Activated naive CD4-positive, alpha-beta T cell treated with anti-CD3 and anti-CD28 coated beads for 36 hours (primary cell): ENCODE measurements at regions not wholly inside any gene's neighbourhood (a gene's known extent, or its start where the extent isn't known, plus 50 kb on each side); places are given as distances from the start of the nearest gene placed in this dataset.
"Not testable (repeated sequence)": the region's sequence is repeated elsewhere in the genome, so short reads cannot be mapped to it uniquely, and the experiment has no call there.

ENCODE experiments used
- CTCF ChIA-PET: fragments of 350-600 bp; sonication (Branson Sonifier 250); formaldehyde crosslinking; loops from one replicate; lab custom pipeline; 2021; ENCODE audit warnings: antibody characterized with exemption; lab: Charles Lee
- DNase-seq: peaks from one replicate; pipeline ENCODE4 v3.0.0-alpha.2; 2020
- H3K27ac Mint-ChIP-seq: one replicate; pipeline ENCODE4 v1.8.0; 2021; ENCODE audit warnings: mild to moderate bottlenecking, mixed read lengths
- H3K27me3 Mint-ChIP-seq: one replicate; pipeline ENCODE4 v1.8.0; 2021; ENCODE audit warnings: low read depth, mixed read lengths
- H3K36me3 Mint-ChIP-seq: one replicate; pipeline ENCODE4 v1.8.0; 2021; ENCODE audit warnings: low read depth, mixed read lengths
- H3K4me1 Mint-ChIP-seq: one replicate; pipeline ENCODE4 v1.8.0; 2021; ENCODE audit warnings: low read depth, mixed read lengths
- H3K4me3 Mint-ChIP-seq: one replicate; pipeline ENCODE4 v1.8.0; 2021; ENCODE audit warnings: mild to moderate bottlenecking, moderate library complexity, mixed read lengths
- H3K9me3 Mint-ChIP-seq: one replicate; pipeline ENCODE4 v1.8.0; 2021; ENCODE audit warnings: mixed read lengths
- intact Hi-C: fragments of 100-400 bp; cut with micrococcal nuclease; formaldehyde crosslinking; loops from one replicate; pipeline ENCODE4 v1.15.1; 2023

DNA sequence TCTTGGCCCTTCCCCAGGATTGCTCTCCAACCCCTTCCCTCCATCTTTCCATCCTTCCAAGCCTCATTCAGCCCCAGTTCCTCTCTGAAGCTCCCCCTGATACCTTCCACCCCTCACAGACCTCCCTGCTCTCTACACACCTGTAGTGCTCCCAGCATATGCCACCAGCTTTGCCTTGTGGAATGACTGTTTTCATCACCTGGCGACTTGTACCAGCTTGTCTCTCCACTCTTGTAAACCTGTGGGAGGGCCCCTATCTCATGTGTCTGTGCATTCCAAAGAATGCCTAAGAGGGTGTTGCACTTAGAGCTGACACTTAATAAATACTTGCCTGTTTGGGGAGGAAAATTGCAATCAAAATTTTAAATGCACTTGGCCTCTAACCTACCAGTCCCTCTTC, 198.7 kb downstream of the BCL11A start:
- H3K27ac Mint-ChIP-seq: no peak overlapping the region
- CTCF ChIA-PET: interaction anchor here (0.9 kb wide), 1 partner anchor 201 kb away, joined by 3 read pairs; no protein-coding TSS in a partner anchor
- H3K4me1 Mint-ChIP-seq: peaks cover 9% of the 10 kb centered on the region
- H3K9me3 Mint-ChIP-seq: no peaks in the 10 kb centered on the region
- intact Hi-C loops: no loop called here
- H3K27me3 Mint-ChIP-seq: peaks cover 10% of the 10 kb centered on the region
- H3K36me3 Mint-ChIP-seq: no peaks in the 10 kb centered on the region
- DNase-seq: no peak
- H3K4me3 Mint-ChIP-seq: no peak overlapping the region

DNA sequence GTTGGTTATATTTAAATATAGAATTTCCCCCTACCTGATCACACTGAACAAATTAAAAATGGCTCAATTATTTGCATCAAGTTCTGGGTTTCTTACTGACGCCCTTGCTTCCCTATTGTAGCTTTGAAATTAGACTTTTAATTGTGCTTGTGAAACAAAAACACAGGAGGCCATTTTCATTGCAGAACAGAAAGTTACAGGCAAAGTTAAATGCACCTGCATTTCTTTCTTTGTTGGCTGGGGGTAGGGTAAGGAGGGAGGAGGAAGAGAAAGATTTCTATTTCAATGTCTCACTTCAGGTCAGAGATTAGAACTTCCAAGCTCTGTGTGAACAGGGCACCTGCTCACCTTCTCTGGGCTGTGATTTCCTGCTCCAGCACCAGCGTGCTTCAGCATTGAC, 199.6 kb downstream of the BCL11A start:
- intact Hi-C loops: no loop called here
- CTCF ChIA-PET: no interaction called here
- Mint-ChIP-seq H3K9me3 (no peaks in the 10 kb centered on the region), H3K4me1 (peaks cover 9% of the 10 kb centered on the region), H3K27me3 (peaks cover 7% of the 10 kb centered on the region), H3K4me3 (no peak overlapping the region), H3K36me3 (no peaks in the 10 kb centered on the region), H3K27ac (no peak overlapping the region)
- no peak for DNase-seq

DNA sequence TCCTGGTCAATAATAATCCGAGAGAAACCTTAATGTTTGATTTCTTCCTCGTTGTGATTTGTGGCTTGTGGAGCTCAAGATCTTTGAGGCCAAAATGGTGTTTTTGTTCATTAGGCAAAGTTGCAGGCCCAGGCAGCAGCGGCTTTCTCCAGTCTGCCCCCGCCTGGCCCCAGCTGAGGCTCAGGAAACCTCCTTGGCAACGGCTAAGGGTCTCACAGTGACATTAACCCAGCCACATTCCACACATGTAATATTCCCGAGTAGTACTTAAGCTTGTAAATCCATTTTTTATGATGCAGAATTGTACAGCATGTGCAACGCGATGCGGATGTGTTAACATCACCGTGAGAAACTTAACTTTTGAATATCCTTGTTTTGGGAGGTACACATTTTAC, 200.1 kb downstream of the BCL11A start:
- CTCF ChIA-PET: no interaction called here
- Mint-ChIP-seq H3K4me1 (peaks cover 9% of the 10 kb centered on the region), H3K36me3 (no peaks in the 10 kb centered on the region), H3K27ac (no peak overlapping the region), H3K4me3 (no peak overlapping the region), H3K27me3 (peaks cover 7% of the 10 kb centered on the region), H3K9me3 (no peaks in the 10 kb centered on the region)
- DNase-seq: no peak
- intact Hi-C loops: no loop called here

DNA sequence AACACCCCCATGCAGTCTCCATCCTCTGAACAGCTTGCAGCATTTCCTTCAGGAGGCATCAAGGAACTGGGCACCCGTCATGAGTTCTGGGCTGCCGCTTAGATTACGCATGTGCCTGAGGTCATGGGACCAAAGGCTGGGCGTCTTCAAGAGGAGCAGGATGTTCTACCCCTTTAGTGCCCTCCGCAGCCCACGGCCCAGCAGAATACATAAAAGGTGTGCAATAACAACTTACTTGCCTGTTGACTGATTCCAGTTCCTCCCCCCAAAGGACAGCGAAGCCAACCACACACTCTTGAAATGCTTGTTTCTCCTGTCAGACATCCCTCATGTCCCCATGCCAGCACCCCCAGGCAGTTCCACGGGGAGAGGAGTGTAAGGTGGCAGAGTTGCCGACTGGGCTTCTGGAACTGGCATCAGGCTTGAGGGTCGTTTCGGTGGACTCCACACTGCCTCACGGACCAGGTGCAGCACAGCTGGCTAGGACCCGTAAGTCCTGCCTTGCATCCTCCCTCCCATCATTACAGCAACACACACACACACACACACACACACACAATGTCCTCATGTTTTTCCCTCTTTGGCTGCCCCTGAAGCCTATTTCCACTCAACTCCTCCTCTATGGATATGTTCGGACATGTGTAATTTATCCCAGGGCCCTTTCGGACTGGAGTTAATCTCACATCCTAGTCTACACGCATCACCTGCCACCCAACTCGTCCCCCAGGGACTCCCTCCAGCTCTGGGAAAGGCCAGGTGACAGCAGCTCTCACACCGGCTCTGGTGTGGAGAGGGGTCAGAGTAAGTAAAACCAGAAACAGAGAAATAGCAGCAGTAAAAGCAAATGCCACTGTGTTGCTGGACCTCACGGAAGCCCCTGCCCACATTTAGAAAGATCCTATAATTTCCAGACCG, 200.7 kb downstream of the BCL11A start:
- no peaks in the 10 kb centered on the region for H3K36me3 Mint-ChIP-seq
- CTCF ChIA-PET: no interaction called here
- peaks cover 7% of the 10 kb centered on the region for H3K27me3 Mint-ChIP-seq
- no peak for DNase-seq
- H3K9me3 Mint-ChIP-seq: no peaks in the 10 kb centered on the region
- no peak overlapping the region for H3K4me3 Mint-ChIP-seq
- H3K27ac Mint-ChIP-seq: no peak overlapping the region
- intact Hi-C loops: no loop called here
- peaks cover 9% of the 10 kb centered on the region for H3K4me1 Mint-ChIP-seq

DNA sequence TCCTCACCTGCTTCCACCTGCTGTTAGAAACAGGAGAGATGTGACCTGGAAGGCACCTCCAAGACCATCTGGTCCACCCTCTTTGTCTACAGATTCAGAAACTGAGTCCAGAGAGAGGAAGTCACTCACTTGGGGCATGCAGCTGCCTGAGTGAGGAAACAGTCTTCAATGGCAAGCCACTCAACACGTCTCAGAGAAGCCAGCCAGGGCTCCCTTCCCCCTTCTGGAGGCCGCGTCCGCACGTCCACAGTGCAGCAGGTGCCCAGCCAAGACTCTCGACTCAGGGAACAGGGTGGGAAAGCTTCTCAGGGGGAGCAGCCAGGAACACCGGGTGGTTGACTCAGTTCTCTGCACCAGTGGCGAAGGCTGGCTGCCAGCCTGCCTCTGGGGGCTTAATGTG, 201.7 kb downstream of the BCL11A start:
- H3K9me3 Mint-ChIP-seq: no peaks in the 10 kb centered on the region
- no peaks in the 10 kb centered on the region for H3K36me3 Mint-ChIP-seq
- H3K27ac Mint-ChIP-seq: no peak overlapping the region
- H3K4me1 Mint-ChIP-seq: peaks cover 9% of the 10 kb centered on the region
- no peak for DNase-seq
- H3K4me3 Mint-ChIP-seq: no peak overlapping the region
- CTCF ChIA-PET: no interaction called here
- intact Hi-C loops: no loop called here
- peaks cover 7% of the 10 kb centered on the region for H3K27me3 Mint-ChIP-seq

DNA sequence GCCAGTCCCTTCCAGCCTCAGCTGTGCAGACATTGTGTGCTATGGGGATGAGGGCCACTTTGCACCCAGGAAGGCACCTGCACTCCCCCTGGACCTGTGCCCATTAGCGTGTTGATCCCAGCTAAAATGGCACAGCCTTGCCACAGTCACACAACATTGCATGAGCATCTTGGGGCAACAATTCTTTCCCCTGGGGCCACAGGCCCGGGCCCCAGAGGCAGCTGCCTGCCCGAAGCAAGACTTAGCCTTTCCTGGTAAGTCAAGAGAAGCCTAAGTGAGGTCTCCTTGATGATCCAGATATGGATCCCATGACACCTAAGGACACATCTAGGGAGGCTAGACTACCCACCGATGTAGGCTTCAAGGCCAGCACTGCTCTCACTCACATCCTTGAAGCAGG, 202.1 kb downstream of the BCL11A start:
- Mint-ChIP-seq H3K4me3 (no peak overlapping the region), H3K9me3 (no peaks in the 10 kb centered on the region), H3K4me1 (peaks cover 6% of the 10 kb centered on the region), H3K36me3 (no peaks in the 10 kb centered on the region), H3K27ac (no peak overlapping the region), H3K27me3 (peaks cover 4% of the 10 kb centered on the region)
- intact Hi-C loops: no loop called here
- CTCF ChIA-PET: interaction anchor here (0.6 kb wide), 1 partner anchor 154 kb away, joined by 3 read pairs; no protein-coding TSS in a partner anchor
- DNase-seq: no peak

DNA sequence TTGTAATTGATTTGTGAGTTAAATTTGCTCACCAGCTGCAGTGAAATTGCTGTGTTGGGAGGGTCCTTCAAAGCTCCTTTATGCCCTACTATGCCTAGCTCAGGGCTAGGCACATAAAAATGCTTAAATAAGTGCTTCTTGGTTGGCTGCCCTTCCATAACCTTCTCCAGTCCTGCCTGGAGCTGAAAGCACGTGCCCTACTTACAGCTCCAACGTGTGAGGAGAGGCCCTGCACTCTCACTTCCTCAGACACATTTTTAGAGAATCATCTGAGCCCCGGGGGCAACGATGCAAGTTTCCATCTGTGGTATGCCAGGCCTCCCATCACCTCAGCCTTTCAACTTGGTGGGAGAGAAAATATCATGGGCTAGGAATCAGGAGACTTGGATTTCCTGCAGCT, 202.7 kb downstream of the BCL11A start:
- Mint-ChIP-seq H3K4me1 (peaks cover under 1% of the 10 kb centered on the region), H3K4me3 (no peak overlapping the region), H3K36me3 (no peaks in the 10 kb centered on the region), H3K27me3 (peaks cover 2% of the 10 kb centered on the region), H3K27ac (no peak overlapping the region), H3K9me3 (no peaks in the 10 kb centered on the region)
- intact Hi-C loops: no loop called here
- CTCF ChIA-PET: interaction anchor here (0.6 kb wide), 1 partner anchor 154 kb away, joined by 3 read pairs; no protein-coding TSS in a partner anchor
- no peak for DNase-seq

DNA sequence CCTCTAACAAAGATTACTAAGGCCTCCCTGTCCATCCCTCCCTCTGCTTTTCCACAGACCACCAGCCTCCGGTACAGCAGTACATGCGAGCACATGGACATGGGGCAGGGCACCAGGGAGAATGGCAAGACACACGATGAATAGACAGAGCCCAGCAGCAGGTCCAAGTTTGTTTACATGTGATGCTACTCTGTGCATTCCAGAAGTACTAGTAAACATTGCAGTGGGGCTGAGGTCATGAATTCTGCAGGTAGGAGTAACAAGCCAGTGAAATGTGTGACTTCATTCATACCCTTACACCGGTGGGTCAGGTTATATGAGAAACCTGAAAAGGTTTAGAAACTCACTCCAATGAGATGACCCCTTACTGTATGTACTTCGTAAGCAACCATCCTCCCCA, 205.7 kb downstream of the BCL11A start:
- peaks cover 2% of the 10 kb centered on the region for H3K27me3 Mint-ChIP-seq
- no peak for DNase-seq
- H3K27ac Mint-ChIP-seq: no peak overlapping the region
- no peaks in the 10 kb centered on the region for H3K4me1 Mint-ChIP-seq
- H3K4me3 Mint-ChIP-seq: no peak overlapping the region
- no peaks in the 10 kb centered on the region for H3K36me3 Mint-ChIP-seq
- CTCF ChIA-PET: no interaction called here
- H3K9me3 Mint-ChIP-seq: no peaks in the 10 kb centered on the region
- intact Hi-C loops: no loop called here

DNA sequence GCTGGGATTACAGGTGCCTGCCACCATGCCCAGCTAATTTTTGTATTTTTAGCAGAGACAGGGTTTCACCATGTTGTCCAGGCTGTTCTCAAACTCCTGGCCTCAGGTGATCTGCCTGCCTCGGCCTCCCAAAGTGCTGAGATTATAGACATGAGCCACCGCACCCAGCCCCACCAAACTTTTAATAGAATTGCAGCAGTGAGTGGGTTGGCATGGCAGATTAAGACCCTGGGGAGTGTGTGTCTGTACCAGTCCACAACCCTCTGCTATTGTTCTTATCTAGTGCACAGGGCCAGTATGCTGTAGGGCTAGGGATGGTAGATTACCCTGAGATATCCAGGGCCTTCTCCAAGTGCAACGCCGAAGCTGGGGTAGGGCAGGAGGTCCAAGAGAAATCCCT, 211.0 kb downstream of the BCL11A start:
- H3K27ac Mint-ChIP-seq, H3K36me3 Mint-ChIP-seq, H3K27me3 Mint-ChIP-seq, intact Hi-C loops, H3K4me3 Mint-ChIP-seq, H3K4me1 Mint-ChIP-seq, H3K9me3 Mint-ChIP-seq, DNase-seq: not testable (repeated sequence)
- CTCF ChIA-PET: interaction anchor here (1.2 kb wide), 1 partner anchor 9 kb away, joined by 3 read pairs; no protein-coding TSS in a partner anchor

DNA sequence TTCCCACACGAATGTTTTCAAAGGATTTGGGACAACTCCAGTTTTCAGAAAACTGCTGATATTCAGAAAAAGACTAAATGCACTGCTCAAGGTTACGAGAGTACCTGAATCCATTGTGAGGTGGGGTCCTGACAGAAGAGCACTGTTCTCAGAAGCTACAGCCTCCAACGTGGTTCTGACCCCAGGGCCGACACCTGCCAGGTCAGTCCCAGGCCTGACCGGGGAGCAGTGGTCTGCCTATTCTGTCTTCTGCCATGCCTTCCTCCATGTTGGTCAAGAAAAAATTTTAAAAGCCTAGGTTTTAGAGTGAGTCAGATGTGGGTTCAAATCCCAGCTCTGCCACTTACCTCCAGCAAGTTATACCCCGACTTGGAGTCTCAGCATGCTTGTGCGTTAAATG, 212.3 kb downstream of the BCL11A start:
- CTCF ChIA-PET: interaction anchor here (0.6 kb wide), 1 partner anchor 20 kb away, joined by 3 read pairs; no protein-coding TSS in a partner anchor
- intact Hi-C loops: no loop called here
- Mint-ChIP-seq H3K27ac (no peak overlapping the region), H3K36me3 (no peaks in the 10 kb centered on the region), H3K4me3 (no peak overlapping the region), H3K4me1 (no peaks in the 10 kb centered on the region), H3K9me3 (no peaks in the 10 kb centered on the region), H3K27me3 (peaks cover 2% of the 10 kb centered on the region)
- no peak for DNase-seq

DNA sequence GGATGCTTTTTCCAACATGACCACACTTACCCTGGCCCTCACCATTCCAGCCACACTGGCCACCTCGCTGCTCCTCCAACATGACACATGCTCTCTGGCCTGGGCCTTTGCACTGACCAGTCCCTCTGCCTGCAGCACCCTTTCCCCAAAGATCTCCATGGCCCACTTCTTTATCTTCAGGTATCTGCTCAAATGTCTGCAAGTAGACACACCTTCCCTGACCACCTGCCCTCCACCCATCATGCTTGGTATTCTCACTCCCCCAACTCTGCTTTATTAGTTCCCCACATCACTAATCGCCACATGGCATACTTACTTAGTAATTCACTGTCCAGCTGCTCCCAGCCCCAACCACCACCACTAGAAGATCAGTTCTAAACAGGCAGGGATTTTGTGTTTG, 214.2 kb downstream of the BCL11A start:
- intact Hi-C loops: no loop called here
- H3K4me3 Mint-ChIP-seq: no peak overlapping the region
- no peaks in the 10 kb centered on the region for H3K4me1 Mint-ChIP-seq
- H3K27ac Mint-ChIP-seq: no peak overlapping the region
- no peaks in the 10 kb centered on the region for H3K27me3 Mint-ChIP-seq
- no peaks in the 10 kb centered on the region for H3K9me3 Mint-ChIP-seq
- no peaks in the 10 kb centered on the region for H3K36me3 Mint-ChIP-seq
- no peak for DNase-seq
- CTCF ChIA-PET: no interaction called here

DNA sequence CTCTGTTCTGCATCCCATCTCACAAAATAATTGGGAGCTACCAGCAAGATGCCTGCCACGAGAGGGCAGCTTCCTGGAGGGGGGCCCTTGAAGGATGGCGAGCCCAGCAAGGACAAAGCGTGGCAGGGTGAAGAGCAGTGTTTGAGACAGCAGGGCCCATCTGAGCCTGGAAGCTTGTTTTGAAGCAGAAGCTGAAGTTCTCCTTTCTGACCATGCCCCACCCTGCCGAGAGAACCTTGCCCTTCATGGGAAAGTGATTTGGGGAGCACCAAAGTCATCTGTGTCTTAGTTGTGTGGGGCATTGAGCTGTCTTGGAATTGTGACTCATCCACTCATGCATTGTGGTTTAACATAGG, 216.3 kb downstream of the BCL11A start:
- Mint-ChIP-seq H3K9me3 (no peaks in the 10 kb centered on the region), H3K36me3 (no peaks in the 10 kb centered on the region), H3K27me3 (no peaks in the 10 kb centered on the region), H3K27ac (no peak overlapping the region), H3K4me1 (no peaks in the 10 kb centered on the region), H3K4me3 (no peak overlapping the region)
- intact Hi-C loops: no loop called here
- CTCF ChIA-PET: no interaction called here
- no peak for DNase-seq

DNA sequence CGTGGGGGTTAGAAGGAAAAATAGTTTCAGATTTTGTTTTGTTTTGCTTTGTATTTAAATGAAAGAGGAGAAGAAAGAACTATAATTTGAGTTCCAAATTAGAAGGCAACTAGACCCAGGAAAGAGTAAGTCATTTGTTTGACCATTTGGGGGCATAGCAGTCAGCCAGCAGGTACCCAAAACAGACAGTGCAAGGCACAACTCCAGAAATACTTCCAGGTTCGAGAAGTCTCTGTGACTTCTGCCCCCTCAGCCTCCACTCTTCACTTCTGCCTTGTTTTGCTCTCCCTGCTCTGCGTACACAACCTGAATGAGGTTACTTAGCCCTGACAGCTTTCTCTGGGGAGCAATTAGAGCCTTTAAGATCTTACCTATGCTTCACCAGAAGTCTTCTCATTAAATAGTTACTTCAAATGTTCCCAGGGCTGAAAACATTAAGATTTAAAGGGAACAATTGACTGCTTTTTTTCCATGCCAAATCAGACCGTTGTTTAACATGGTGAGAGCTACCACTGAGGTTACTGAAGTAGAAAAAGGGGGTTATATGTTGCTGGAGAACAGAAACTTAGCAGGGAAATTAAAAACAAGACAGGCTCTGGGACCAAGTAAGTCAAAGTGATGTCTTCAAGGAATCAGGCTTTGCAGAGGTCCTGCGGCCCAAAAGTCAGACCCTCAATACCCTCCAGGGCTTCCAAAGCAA, 216.9 kb downstream of the BCL11A start:
- Mint-ChIP-seq H3K27ac (no peak overlapping the region), H3K36me3 (no peaks in the 10 kb centered on the region), H3K4me3 (no peak overlapping the region), H3K4me1 (no peaks in the 10 kb centered on the region), H3K27me3 (no peaks in the 10 kb centered on the region), H3K9me3 (no peaks in the 10 kb centered on the region)
- intact Hi-C loops: no loop called here
- CTCF ChIA-PET: no interaction called here
- no peak for DNase-seq
